Chondrocyte (in vitro differentiated cells): ENCODE measurements at regions not wholly inside any gene's neighbourhood (a gene's known extent, or its start where the extent isn't known, plus 50 kb on each side); places are given as distances from the start of the nearest gene placed in this dataset.

Experiments used
- DNase-seq: peaks from one replicate; pipeline ENCODE4 v3.0.0; 2021; ENCODE audit warnings: mixed read lengths, low spot score
- H3K27ac Mint-ChIP-seq: one replicate; pipeline ENCODE4 v1.8.0; 2021; ENCODE audit warnings: mild to moderate bottlenecking, moderate library complexity, mixed read lengths; ENCODE audit not compliant: unreplicated experiment
- H3K27me3 Mint-ChIP-seq: 2 replicates; pipeline ENCODE4 v1.8.0; 2021; ENCODE audit warnings: low read depth, mixed read lengths
- H3K36me3 Mint-ChIP-seq: 2 replicates; pipeline ENCODE4 v1.8.0; 2021; ENCODE audit warnings: low read depth, mixed read lengths
- H3K4me1 Mint-ChIP-seq: 2 replicates; pipeline ENCODE4 v1.8.0; 2021; ENCODE audit warnings: low read depth, mild to moderate bottlenecking, mixed read lengths
- H3K4me3 Mint-ChIP-seq: one replicate; pipeline ENCODE4 v1.8.0; 2021; ENCODE audit warnings: mild to moderate bottlenecking, moderate library complexity, mixed read lengths; ENCODE audit not compliant: unreplicated experiment
- H3K9me3 Mint-ChIP-seq: 2 replicates; pipeline ENCODE4 v1.8.0; 2021; ENCODE audit warnings: low read depth, mixed read lengths
- CTCF ChIP-seq: fragments of 200-600 bp; sonication (generic); IDR thresholded peaks from 2 replicates; pipeline ENCODE4 v1.5.0; 2021; ENCODE audit warnings: antibody characterized with exemption, mild to moderate bottlenecking, moderate library complexity

- no peak overlapping the region for H3K27ac Mint-ChIP-seq
- H3K27me3 Mint-ChIP-seq: peaks cover 7% of the 10 kb centered on the region
- H3K4me3 Mint-ChIP-seq: no peak overlapping the region
- no peaks in the 10 kb centered on the region for H3K36me3 Mint-ChIP-seq
- H3K9me3 Mint-ChIP-seq: peaks cover 12% of the 10 kb centered on the region
- no peak for TF ChIP-seq CTCF
- H3K4me1 Mint-ChIP-seq: no peaks in the 10 kb centered on the region
- no peak for DNase-seq
These were observed 108.8 kb upstream of the NALF2 start for GRCh38 chrX:69395306-69395705.

- Mint-ChIP-seq H3K9me3 (peaks cover 3% of the 10 kb centered on the region), H3K36me3 (no peaks in the 10 kb centered on the region)
These were observed 115.0 kb upstream of the NALF2 start for GRCh38 chrX:69389101-69389501.

DNA sequence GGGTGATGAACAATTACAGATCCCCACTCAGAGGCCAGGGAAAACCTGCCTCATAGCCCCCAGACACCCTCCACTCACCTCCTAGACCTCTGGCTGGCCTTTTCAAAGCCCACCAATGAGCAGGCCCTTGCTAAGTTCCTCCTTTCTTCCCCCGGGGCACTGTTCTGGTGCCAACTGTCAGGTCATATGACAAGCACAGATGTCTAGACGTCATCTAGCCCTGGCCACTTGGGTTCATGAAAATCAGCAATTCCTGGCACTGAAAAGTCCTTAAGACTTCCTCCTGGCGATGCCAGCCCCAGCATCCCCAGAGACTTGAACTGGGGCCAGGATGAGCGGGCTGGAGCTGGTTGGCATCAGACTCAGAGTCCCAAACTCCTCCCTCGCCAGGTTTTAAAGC, 115.6 kb upstream of the NALF2 start:
- H3K4me1 Mint-ChIP-seq: no peaks in the 10 kb centered on the region
- no peak overlapping the region for H3K4me3 Mint-ChIP-seq
- peaks cover 3% of the 10 kb centered on the region for H3K9me3 Mint-ChIP-seq
- no peak for TF ChIP-seq CTCF
- DNase-seq: no peak
- H3K27me3 Mint-ChIP-seq: peaks cover 9% of the 10 kb centered on the region
- no peaks in the 10 kb centered on the region for H3K36me3 Mint-ChIP-seq
- no peak overlapping the region for H3K27ac Mint-ChIP-seq

More at GRCh38 chrX:69389101-69389501, 115.0 kb upstream of the NALF2 start:
- DNase-seq: no peak
- no peak for TF ChIP-seq CTCF
- Mint-ChIP-seq H3K27me3 (peaks cover 7% of the 10 kb centered on the region), H3K4me3 (no peak overlapping the region), H3K4me1 (no peaks in the 10 kb centered on the region), H3K27ac (no peak overlapping the region)

DNA sequence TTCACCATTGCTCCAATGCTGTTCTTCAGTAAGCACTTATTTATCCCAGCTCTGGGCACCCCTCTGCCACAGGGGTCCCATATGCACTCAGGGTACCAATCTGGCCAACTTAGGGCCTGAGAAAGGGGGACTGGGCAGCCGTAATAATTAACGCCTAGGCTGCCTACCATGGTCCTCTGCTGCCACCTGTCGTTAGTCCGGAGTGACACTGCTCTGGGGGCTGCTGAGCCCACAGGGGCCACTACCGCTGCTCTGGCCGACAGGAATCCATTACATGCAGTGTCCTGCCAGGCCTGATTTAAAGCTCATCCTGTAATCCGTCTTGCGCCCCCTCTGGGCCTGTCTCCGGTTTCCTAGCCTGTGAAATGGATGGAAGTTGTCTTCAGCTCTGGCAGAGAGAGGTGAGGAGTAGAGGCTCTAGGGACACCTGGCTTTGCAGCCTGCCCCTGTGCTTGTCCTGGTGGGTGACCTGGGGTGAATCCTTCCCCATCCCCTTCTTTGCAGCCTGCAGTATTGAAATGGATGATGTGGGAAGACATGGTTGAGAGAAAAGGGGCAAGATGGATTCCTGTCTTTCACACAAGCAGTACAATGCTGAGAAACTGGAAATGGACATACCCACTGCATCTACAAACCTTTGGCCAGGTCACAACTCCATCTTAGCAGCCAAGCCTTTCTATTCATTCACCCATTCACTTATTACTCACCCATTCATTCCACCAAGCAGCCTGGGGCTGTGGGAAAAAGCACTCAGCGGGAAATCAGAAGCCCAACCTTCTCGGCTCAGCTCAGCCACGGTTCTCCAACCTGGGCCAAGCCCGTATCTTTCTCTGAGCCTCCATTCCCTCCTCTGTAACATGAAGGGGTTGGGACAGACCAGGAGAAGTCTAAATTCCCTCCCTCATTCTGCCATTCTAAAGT, 116.3 kb upstream of the NALF2 start:
- peaks cover 6% of the 10 kb centered on the region for H3K9me3 Mint-ChIP-seq
- H3K4me1 Mint-ChIP-seq: no peaks in the 10 kb centered on the region
- peaks cover 11% of the 10 kb centered on the region for H3K27me3 Mint-ChIP-seq
- no peak overlapping the region for H3K27ac Mint-ChIP-seq
- no peak overlapping the region for H3K4me3 Mint-ChIP-seq
- DNase-seq: no peak
- TF ChIP-seq CTCF: peak; percentile 81
- no peaks in the 10 kb centered on the region for H3K36me3 Mint-ChIP-seq

DNA sequence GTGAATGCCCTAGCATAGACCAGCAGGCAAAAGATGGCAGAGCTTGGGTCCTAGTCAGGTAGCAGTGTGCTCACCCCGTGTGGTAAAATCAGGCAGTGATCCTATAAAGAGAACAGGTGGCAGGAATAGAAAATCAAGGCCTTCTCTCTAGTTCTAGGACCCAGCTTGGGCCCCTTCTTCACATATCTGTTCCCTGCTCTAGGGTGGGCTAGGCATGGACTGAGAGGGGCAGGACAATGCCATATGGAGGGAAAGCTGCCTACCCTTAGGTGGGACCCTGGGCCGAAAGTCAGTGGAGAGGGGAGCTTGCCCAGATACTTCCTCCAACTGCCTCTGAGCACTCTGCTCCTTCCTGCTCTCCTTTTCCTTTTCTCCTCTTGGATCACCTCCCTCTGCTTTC, 117.4 kb upstream of the NALF2 start:
- no peak for DNase-seq
- Mint-ChIP-seq H3K27ac (no peak overlapping the region), H3K4me1 (no peaks in the 10 kb centered on the region), H3K36me3 (no peaks in the 10 kb centered on the region), H3K27me3 (peaks cover 11% of the 10 kb centered on the region), H3K9me3 (peaks cover 6% of the 10 kb centered on the region), H3K4me3 (no peak overlapping the region)
- TF ChIP-seq CTCF: no peak
